ENCODE measurements at regions not wholly inside any gene's neighbourhood (a gene's known extent, or its start where the extent isn't known, plus 50 kb on each side); places are given as distances from the start of the nearest gene placed in this dataset.

DNA sequence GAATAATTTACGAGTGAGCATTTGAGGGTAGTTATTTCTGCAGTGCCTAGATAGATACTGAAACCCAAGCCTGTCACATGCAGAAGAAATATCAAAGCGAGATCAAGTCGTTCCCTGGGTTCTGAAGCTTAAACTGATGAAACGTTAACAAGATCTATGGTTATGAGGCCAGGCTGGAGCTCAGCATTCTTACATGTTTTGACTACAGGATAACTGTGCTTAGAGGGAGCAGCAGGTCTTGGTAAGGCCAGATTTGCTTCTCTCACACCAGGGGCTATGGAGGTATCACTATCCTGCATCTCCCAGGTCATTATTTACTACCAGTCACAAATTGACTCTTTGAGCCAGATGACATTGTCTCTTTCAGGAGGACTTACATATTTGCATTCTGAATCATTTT, 1401.4 kb upstream of the PRMT6 start:
- DNase-seq: no peak

DNA sequence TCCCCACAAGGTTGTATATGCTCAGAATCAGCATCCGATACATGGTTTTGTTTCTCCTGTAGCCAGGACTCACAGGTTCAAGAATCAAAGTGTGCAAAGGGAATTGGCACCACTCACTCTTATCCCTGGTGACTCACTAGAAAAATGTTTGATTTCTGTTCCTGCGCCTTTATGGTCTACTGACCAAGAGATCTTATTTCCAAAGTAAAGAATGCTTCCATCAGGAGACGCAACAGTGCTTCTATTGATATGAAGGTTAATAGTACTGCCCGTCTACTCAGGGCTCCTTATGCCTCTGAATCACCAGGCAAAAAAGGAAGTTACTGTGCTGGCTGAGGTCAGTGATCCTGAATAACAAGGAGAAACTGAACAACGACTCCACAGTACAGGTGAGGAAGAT, 1392.0 kb upstream of the PRMT6 start:
- no peak for DNase-seq

DNA sequence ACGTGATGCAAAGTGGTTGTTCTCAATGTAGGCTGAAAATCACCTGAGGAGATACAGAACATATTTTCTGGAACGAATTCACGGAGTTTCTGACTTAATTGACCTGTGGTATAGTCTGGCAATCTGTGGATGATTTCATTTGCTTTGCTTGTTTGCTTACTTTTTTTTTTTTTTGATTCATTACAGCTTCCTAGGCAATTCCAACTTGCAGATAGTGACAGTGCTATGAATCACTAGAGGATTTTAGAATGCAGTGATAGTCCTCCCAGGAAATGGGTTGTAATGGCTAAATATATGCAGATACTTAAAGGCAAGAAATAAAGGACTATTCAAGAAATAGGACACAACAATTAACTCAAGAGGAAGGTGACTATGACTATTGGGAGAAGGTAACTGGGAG, 1378.1 kb upstream of the PRMT6 start:
- no peak for DNase-seq

DNA sequence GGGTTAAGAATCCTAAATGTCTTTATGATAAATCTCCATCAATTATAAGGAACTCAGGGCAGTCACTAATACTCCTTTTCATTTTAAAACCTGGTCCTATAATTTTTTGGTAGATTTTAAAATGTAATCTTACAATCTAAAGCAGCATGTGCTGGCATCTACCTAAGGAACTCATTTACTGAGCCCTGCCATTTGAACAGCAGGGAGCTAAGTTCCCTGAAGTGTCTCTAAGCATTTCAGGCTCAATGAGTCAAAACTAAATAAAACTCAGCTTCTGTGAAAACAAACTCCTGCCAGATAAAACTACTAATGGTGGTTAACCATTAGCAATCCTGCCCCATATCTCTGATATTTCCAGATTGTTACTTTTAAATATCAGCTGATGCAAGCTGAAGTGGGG, 1371.8 kb upstream of the PRMT6 start:
- DNase-seq: peak; percentile 11

DNA sequence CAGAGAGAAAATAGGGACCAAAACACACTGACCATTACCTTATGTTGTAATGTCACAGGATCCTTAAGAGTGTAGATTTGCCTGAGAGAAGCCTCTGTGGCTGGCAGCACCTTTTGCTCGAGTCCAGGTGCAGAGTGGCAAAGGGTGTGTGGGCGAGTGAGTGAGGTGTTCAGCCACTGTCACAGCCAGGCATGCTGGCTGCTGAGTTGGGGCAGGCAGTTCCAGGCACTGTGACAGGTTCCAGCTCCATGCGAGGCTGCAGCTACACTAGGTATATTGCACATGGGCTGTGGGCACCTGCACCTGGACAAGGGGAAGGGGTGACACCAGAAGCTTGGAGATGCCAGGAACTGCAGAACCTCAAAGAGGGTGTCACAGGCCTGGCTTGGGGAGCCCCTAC, 1370.4 kb upstream of the PRMT6 start:
- no peak for DNase-seq

DNA sequence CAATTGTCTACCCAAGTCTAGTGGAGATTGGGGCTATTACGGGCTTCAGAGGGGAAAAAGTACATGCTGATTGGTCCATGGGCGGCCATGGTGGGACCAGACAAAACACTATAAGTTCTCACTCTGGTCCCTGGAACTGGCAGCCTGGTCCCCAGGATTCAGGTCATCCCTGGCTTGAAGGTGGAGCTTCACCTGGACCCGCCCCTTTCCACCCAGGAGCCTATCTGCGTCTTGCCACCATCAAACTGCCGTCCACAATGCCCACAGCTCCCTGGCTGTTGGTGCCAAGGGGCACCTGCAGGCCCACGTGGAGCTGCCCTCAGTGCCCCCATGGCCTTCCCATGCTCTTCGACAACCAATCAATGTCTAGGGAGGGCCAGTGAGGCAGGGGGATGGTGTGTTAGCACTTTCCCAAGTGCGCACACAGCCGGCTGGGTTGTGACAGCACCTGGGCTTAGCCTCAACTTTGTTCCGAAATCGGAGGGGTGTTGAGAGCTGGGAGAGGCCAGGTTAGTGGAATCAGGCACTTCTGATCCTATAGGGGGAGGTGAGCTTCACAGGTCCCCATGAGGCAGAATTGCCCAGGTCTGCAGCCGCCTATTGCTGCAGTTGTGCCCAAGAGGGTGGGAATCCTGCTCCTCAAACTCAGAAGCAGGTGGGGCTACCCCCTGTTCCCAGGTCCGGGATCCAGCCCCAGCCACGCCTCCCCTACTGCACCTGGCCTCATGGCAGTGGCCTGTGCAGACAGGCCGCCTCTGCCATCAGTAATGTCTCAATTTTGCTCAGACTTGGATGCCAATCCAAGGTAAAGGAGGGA, 1369.4 kb upstream of the PRMT6 start:
- peak; percentile 2 for DNase-seq

DNA sequence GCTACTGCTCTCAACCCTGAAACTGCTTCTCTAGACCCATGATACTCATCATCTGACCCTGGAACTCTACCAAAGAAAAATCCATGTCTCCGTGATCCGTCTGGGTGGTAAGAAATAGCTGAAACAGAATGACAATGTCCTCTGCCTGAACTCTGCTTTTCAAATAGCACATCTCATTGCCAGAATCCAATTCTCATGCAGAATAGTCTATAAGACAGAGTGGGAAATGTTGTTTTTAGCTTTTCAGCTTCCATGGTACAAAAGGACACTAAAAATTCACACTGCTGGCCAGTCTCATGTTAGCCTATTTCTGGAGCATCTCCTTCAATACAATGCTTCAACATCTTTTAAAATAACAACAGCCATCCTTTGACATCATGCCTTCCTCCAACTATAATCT, 1355.8 kb upstream of the PRMT6 start:
- DNase-seq: no peak

DNA sequence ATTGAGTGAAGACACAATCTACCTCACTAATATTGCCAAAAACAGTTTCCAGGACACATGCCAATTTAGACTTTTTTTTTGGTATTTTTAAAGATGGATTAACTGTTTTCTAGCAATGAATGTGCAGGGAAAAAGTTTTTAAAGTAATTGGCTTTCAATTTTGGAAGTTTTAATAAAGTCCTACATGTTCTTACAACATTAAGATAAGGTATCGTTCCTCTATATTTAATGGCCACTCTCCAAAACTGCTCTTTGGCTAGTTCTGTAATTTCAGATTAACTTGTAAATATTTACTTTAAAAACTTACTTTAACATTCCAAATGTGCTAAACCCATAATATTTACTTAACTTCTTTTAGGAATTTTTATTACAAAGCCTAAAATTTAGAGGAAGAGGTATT, 1332.2 kb upstream of the PRMT6 start:
- DNase-seq: no peak

DNA sequence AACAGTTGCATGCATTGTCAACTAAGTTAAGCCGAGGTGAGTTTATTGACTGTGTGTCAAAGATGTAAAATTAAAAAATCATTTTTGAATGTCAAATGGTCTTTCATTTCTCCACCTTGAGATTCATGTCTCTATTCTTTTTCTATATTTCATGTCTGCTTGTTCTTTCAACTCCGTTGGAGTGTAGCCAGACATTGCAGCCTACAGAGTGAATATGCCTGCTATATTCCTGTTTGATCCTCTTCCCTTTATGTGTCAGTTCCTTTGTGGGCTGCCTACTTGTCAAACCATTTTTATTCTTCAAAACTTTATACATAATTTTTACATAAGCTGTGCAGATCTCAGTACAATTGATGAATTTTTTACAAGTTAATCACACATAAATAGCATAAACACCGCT, 1325.8 kb upstream of the PRMT6 start:
- DNase-seq: no peak

DNA sequence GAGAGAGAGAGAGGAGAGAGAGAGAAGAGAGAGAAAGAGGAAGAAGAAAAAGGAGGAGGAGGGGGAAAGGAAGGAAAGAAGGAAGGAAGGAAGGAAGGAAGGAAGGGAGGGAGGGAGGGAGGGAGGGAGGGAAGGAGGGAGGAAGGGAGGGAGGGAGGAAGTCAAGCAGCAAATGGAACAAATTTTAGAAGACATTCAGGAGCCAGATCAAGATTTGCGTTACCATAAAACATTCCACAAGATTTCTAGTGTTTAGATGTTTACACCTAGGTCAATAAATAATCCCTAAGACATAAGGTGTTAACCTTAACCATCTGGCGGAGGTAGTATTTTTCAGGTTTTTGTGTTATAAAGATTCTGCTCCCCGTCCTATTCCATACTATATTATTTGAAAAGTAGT, 1320.1 kb upstream of the PRMT6 start:
- no peak for DNase-seq

DNA sequence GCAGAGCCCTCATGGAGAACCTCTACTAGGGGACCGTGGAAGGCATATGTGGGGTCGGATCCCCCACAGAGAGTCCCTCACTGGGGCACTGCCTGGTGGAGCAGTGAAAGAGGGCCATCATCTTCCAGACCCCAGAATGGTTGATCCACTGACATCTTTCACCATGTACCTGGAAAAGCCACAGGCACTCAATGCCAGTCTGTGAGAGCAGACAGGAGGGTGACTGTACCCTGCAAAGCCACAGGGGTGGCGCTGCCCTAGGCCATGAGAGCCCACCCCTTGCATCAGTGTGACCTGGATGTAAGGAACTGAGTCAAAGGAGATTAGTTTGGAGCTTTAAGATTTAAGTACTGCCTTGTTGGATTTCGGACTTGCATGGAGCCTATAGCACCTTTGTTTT, 1276.7 kb upstream of the PRMT6 start:
- DNase-seq: no peak

DNA sequence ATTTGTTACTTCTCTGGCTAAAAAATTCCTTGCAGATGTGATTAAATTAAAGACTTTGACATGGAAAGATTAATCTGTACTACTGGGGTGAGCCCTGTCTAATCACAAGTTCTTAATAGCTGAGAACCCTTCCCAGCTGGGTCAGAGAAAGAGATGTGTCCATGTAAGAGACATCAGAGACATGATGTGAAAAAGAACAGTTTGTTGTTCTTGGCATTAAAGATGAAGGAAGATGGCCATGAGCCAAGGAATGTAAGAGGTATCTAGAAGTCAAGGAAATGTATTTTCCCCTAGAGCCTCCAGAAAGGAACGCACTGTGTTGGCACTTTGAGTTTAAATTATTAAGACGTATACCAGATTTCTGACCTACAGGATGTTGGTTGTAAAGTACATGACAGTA, 1271.5 kb upstream of the PRMT6 start:
- no peak for DNase-seq

DNA sequence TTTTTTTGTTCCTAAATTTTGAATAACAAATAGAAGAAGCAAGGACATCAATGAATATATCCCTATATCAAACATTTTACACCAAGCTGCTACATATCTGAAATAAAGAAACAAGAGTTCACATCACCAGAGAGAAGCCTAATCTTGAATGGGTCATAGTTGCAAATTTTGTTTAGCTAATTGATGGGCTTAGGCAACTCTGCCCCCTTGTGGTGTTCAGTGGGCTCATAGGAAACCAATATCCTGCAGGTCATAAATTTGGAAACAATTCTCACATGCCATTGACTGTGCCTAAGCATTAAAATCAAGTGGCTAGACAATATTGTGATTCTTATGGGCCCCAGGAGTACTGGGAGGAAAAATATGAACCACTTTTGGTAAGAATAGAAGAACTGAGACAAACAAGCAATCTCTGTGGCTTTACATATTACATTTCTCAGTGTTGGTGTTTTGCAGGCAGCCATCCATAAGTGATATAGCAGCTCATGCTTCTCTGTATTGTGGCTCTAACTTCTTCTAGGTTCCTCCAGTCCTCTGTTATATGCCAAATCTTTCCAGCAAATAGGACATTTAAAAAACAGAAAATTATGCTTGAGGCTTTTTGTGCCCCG, 1262.8 kb upstream of the PRMT6 start:
- peak; percentile 68 for DNase-seq

DNA sequence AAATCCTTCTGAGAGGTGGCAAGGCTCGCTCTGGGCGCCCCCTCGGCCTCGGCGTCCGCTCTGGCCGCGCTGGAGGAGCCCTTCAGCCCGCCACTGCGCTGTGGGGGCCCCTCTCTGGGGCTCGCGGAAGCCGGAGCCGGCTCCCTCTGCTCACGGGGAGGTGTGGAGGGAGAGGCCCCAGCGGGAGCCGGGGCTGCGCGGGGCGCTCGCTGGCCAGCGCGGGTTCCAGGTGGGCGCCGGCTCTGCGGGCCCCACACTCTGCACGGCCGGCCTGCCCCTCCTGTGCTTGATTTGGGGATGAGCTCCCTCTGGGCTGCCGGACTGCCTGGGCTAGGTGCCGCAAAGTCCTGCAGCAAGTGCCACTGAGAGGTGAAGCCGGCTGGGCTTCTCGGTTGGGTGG, 1260.7 kb upstream of the PRMT6 start:
- DNase-seq: no peak

DNA sequence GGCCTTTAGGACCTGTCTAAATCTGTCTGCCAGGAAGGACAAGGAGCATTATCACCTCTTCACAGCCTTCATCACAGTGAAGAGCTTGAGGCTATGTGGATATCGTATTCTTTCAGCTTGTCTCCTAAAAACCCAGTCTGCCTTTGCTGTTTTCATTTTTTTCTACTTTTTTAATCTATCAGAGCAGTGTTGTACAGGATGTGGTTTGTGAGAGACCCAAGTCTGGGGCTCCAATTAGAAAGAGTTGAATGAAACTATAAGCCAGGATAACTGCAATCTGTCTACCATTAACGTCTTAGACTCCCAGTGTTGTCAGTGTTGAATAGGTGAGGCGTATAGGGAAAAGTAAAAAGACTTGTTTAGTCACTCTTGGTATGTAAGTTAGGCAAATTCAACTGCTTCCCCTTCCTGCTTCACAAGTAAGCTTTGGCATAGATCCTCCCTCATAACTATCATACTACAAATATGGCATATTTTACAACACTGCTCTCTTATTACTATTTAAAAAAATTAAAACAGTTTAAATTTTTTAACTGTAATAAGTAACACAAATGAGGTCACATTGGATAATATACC, 1225.8 kb upstream of the PRMT6 start:
- DNase-seq: no peak

DNA sequence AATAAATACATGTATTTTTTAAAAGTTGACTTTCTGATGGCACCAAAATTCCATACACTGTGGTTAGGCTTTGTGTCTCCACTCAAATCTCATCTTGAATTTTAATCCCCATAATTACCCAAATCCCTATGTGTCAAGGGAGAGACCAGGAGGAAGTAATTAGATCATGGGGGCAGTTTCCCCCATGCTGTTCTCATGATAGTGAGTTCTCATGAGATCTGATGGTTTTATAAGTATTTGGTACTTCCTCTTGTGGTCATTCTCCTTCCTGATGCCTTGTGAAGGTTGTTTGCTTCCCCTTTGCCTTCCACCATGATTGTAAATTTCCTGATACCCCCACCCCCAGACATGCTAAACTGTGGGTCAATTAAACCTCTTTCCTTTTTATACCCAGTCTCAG, 1218.4 kb upstream of the PRMT6 start:
- DNase-seq: no peak

DNA sequence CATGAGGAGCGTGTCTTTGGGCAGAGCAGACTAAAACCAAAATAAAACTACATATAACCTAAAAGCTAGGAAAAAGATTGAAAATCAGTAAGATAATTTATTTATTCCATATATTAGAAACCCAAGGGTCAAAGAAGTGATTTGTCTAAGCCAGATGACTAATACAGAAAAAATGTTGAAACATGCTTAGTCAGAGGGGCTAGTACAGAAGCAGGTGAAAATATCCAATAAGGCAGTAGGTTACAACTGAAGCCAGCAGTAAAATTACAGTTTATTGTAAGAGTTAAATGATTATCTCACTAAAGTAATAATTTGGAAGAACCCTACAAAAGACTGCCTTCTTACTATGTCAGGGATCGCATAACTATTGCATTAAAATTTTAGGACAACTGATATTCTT, 1190.9 kb upstream of the PRMT6 start:
- DNase-seq: no peak

DNA sequence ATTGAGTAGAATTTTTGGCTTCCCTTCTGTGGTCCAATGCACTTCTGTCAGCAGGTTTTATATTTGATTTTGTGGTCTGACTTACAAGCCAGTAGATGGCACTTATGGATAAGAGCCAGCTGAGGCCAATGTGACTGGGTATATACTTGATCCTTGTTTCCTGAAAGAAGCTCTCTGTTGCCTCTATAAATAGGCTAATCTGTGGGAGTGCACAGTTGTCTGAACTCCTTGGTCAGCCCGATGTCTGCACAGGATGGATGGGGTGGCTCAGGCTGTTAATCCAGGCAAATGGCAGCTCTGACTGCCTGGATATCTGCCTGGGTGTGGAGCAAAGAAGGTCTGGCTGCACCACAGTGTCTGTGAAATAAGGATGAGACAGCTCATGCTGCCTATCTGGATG, 1183.7 kb upstream of the PRMT6 start:
- DNase-seq: no peak

DNA sequence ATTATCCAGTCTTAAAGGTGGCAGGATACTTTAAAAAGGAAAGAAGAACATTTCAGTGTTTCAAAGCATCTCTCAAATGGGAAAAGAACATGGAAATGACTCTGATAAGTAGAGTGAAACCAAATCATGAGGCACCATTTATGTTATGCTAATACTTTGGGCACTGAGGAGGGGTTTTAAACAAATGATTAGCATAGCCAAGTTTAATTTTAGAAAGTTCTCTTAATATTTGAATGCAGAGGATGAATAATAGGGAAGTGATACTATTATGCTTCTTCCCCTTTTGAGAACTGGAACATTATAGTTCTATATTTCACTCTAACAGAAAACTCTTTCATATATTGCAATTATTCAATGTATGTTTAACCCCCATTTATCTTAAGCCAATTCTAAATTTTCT, 1181.9 kb upstream of the PRMT6 start:
- DNase-seq: no peak

DNA sequence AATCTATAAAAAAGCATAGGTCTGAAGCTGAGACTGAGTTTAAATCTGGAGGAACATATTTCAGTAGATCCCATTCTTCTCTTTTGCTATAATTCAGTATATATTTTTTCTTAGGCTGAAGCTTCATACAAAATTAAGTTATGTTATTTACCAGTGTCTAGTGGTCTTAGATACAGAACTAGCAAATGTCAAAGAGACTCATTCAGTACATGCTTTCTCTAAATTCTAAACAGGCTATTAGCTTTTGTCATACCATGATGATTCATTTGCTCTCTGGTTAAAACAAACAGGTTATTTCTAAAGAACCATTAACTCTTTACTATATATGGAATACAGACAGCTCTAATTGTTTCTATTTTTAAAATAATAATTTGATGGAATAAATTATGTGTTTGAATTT, 1170.2 kb upstream of the PRMT6 start:
- no peak for DNase-seq

DNA sequence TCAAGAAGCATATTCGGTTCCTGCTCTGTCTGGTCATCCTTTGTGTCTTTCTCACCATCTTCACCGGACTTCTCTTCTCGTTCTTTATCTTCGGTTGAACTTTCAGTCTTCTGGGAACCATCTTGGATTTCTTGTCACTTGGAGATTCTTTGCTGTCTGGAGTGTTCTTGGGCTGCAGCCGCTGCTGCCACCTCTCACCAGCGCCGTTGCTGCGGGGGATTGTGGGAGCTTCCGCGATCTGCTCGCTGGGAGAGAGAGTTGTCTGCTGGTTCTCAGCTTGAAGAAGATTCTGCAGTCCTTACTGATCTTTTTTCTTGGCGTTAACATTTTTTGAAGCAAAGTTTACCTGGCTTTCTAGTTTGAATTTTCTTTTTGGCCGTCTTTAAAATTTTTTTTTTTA, 1165.2 kb upstream of the PRMT6 start:
- DNase-seq: no peak

DNA sequence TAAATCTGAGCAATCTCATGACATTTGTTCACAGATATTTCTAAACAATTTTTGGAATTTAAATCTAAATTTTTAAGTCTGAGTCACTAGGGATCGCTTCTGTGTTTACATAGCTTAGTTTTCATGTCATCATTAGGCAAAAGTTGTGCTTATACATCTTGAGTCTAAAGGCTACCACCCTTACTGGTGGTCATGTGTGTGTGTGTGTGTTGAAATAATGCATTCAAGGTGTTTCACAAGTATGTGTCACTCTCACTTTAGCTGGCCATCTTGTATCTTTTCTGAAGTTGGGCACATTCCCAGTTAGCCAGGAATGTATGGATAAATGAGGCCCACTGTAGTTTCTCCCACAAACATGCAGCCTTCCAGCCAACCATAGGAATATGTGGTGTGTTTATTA, 1162.5 kb upstream of the PRMT6 start:
- no peak for DNase-seq

DNA sequence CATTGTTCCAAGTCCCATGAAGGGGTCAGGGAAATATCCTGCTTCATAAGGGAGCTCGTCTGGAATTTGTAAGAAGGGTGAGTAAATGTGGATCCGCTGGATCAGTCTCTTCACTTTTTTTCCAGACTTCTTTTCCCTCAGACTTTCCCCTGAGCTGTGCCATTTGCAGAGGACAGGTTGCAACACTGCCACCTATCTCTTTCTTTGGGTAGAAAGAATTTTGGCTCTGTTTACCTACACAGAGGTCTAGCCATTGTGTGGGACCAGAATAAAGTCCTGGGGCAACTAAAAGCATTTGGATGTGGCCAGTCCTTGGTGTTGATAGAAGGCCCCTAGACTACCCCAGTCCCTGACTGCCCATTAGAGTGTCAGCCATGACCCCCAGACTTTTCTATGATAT, 1146.7 kb upstream of the PRMT6 start:
- DNase-seq: no peak

DNA sequence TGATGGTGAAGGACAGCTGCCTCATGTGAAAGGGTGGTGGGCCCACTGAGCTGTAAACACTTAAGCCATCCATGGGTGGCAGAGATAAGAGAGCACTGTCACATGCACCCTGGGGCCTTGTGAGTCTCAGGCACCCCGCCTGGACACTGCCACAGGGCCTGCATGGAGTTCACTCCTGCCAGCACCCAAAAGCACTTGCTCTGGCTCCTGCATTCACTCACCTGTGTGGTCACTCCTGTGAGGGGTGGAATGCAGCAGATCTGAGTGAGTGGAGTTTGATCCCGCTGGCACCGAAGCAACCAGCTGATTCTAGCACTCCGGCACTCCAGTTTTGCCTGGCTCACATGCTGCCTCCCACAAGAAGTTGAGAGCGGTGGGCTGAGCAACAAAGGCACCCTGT, 1142.1 kb upstream of the PRMT6 start:
- DNase-seq: peak; percentile 4

DNA sequence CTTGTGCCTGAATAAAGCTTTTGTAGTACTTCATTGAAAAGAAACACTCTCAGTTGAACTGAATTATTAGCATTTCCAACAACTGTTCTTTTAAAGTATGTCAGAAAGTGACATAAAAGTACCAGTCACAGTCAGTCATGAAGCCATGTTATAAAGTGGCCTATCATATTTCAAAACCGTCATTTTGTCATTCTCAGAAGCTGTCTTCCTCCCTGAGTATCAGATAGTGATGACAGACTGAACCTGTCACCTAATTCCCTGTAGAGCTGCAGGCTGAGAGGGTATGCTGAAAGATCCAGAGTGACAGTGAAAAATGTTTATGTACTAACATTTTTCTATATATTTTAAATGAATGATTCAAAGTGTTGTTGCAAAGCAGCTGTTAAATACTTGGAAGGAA, 1121.7 kb upstream of the PRMT6 start:
- DNase-seq: peak; percentile 12
